Choroid plexus epithelial cell (primary cell): ENCODE measurements at regions not wholly inside any gene's neighbourhood (a gene's known extent, or its start where the extent isn't known, plus 50 kb on each side); places are given as distances from the start of the nearest gene placed in this dataset.

Experiments used
- DNase-seq: peaks from one replicate; pipeline ENCODE4 v3.0.0-alpha.2; 2010; ENCODE audit warnings: low read depth
- H3K4me3 ChIP-seq: 2 replicates; pipeline ENCODE4 v1.5.1; 2011; ENCODE audit warnings: low read depth, mild to moderate bottlenecking, control low read depth, low read length, moderate library complexity
- CTCF ChIP-seq: conservative IDR thresholded peaks from 2 replicates; pipeline ENCODE4 v1.5.1; 2011; ENCODE audit warnings: low read depth, mild to moderate bottlenecking, control low read depth, inconsistent platforms, low read length, moderate library complexity

GRCh38 chr17:72296456-72296855 is 175.6 kb downstream of the SOX9 start:
- DNase-seq: no peak
- no peak overlapping the region for H3K4me3 ChIP-seq
- TF ChIP-seq CTCF: no peak

GRCh38 chr17:72297326-72298115 is 176.7 kb downstream of the SOX9 start:
- DNase-seq: peak; percentile 55
- no peak for TF ChIP-seq CTCF
- H3K4me3 ChIP-seq: no peak overlapping the region

GRCh38 chr17:72299100-72299499 is 178.3 kb downstream of the SOX9 start:
- no peak for TF ChIP-seq CTCF

GRCh38 chr17:72299592-72299991 is 178.8 kb downstream of the SOX9 start:
- no peak for TF ChIP-seq CTCF
- no peak for DNase-seq
- no peak overlapping the region for H3K4me3 ChIP-seq

More at GRCh38 chr17:72299100-72299499, 178.3 kb downstream of the SOX9 start:
- H3K4me3 ChIP-seq: no peak overlapping the region
- DNase-seq: no peak

- H3K4me3 ChIP-seq: no peak overlapping the region
- TF ChIP-seq CTCF: no peak
- DNase-seq: peak; percentile 32
These were observed 181.1 kb downstream of the SOX9 start for GRCh38 chr17:72301887-72302286.

GRCh38 chr17:72302735-72303134 is 181.9 kb downstream of the SOX9 start:
- no peak for TF ChIP-seq CTCF
- H3K4me3 ChIP-seq: no peak overlapping the region
- no peak for DNase-seq
